HG02870 (cell line): ENCODE measurements at regions not wholly inside any gene's neighbourhood (a gene's known extent, or its start where the extent isn't known, plus 50 kb on each side); places are given as distances from the start of the nearest gene placed in this dataset.

ENCODE experiments used
- ATAC-seq: cut with Tn5 transposase; IDR thresholded peaks from one replicate; pipeline ENCODE4 v1.9.1; 2021; ENCODE audit warnings: mild to moderate bottlenecking, moderate library complexity; ENCODE audit not compliant: unreplicated experiment

- peak; percentile 63 for ATAC-seq
These were observed 513.0 kb downstream of the PTPRC start for GRCh38 chr1:199151634-199152425.

- no peak for ATAC-seq
These were observed 513.8 kb downstream of the PTPRC start for GRCh38 chr1:199152676-199153075.

- no peak for ATAC-seq
These were observed 516.6 kb downstream of the PTPRC start for GRCh38 chr1:199155166-199156019.

- no peak for ATAC-seq
These were observed 518.7 kb downstream of the PTPRC start for GRCh38 chr1:199157494-199157893.

GRCh38 chr1:199160521-199161318, 521.9 kb downstream of the PTPRC start:
- ATAC-seq, result no peak

GRCh38 chr1:199161319-199161680, 522.5 kb downstream of the PTPRC start:
- ATAC-seq, result no peak

GRCh38 chr1:199161766-199162303, 523.0 kb downstream of the PTPRC start:
- no peak for ATAC-seq

GRCh38 chr1:199163267-199163666, 524.4 kb downstream of the PTPRC start:
- no peak for ATAC-seq

GRCh38 chr1:199163670-199164069, 524.8 kb downstream of the PTPRC start:
- no peak for ATAC-seq

GRCh38 chr1:199167460-199167859, 528.6 kb downstream of the PTPRC start:
- ATAC-seq, result no peak

GRCh38 chr1:199168888-199169585, 530.2 kb downstream of the PTPRC start:
- ATAC-seq, result no peak

- ATAC-seq, result no peak
These were observed 531.9 kb downstream of the PTPRC start for GRCh38 chr1:199170711-199171110.

GRCh38 chr1:199172171-199173124, 533.6 kb downstream of the PTPRC start:
- peak; percentile 22 for ATAC-seq

- peak; percentile 97 for ATAC-seq
These were observed 534.5 kb downstream of the PTPRC start for GRCh38 chr1:199173356-199173755.

GRCh38 chr1:199174336-199174735, 535.5 kb downstream of the PTPRC start:
- no peak for ATAC-seq

GRCh38 chr1:199176713-199177112, 537.9 kb downstream of the PTPRC start:
- ATAC-seq, result no peak

GRCh38 chr1:199177241-199177640, 538.4 kb downstream of the PTPRC start:
- no peak for ATAC-seq

- no peak for ATAC-seq
These were observed 539.8 kb downstream of the PTPRC start for GRCh38 chr1:199178646-199179045.

- peak; percentile 76 for ATAC-seq
These were observed 543.5 kb downstream of the PTPRC start for GRCh38 chr1:199182186-199182843.
